DND-41 (cell line): ENCODE measurements at regions not wholly inside any gene's neighbourhood (a gene's known extent, or its start where the extent isn't known, plus 50 kb on each side); places are given as distances from the start of the nearest gene placed in this dataset.

Experiments used
- CTCF ChIP-seq: IDR thresholded peaks from 2 replicates; pipeline ENCODE4 v1.5.1; 2012; ENCODE audit warnings: borderline replicate concordance, low read length, moderate library complexity, mild to moderate bottlenecking; ENCODE audit not compliant: poor library complexity, severe bottlenecking; ENCODE audit errors: extremely low read depth
- EZH2 ChIP-seq: IDR thresholded peaks from 3 replicates; pipeline ENCODE4 v1.6.1; 2012; ENCODE audit warnings: borderline replicate concordance, low read depth, mild to moderate bottlenecking, moderate library complexity, low read length, inconsistent platforms; ENCODE audit not compliant: severe bottlenecking

GRCh38 chr3:124631727-124632126, 98.5 kb upstream of the UMPS start:
- TF ChIP-seq EZH2: no peak
- no peak for TF ChIP-seq CTCF
